ENCODE measurements at regions not wholly inside any gene's neighbourhood (a gene's known extent, or its start where the extent isn't known, plus 50 kb on each side); places are given as distances from the start of the nearest gene placed in this dataset.

- TF ChIP-seq SMC3 (IDR thresholded peaks at IDR 0.05; ENCODE audit: low read depth, low read length), result no peak
- TF ChIP-seq CTCF (conservative IDR thresholded peaks at IDR 0.05; ENCODE audit: low read depth, low read length), result no peak
- no peak for TF ChIP-seq USF2 (IDR thresholded peaks at IDR 0.05; ENCODE audit: low read depth, low read length)
Measured at GRCh38 chr3:146747051-146747450, 141.9 kb upstream of the PLSCR5 start.
